HG03280 (cell line): ENCODE measurements at regions not wholly inside any gene's neighbourhood (a gene's known extent, or its start where the extent isn't known, plus 50 kb on each side); places are given as distances from the start of the nearest gene placed in this dataset.
"Not testable (repeated sequence)": the region's sequence is repeated elsewhere in the genome, so short reads cannot be mapped to it uniquely, and the experiment has no call there.

Experiments
- ATAC-seq: cut with Tn5 transposase; IDR thresholded peaks from one replicate; pipeline ENCODE4 v1.9.1; 2021; ENCODE audit warnings: mild to moderate bottlenecking, moderate library complexity; ENCODE audit not compliant: unreplicated experiment

DNA sequence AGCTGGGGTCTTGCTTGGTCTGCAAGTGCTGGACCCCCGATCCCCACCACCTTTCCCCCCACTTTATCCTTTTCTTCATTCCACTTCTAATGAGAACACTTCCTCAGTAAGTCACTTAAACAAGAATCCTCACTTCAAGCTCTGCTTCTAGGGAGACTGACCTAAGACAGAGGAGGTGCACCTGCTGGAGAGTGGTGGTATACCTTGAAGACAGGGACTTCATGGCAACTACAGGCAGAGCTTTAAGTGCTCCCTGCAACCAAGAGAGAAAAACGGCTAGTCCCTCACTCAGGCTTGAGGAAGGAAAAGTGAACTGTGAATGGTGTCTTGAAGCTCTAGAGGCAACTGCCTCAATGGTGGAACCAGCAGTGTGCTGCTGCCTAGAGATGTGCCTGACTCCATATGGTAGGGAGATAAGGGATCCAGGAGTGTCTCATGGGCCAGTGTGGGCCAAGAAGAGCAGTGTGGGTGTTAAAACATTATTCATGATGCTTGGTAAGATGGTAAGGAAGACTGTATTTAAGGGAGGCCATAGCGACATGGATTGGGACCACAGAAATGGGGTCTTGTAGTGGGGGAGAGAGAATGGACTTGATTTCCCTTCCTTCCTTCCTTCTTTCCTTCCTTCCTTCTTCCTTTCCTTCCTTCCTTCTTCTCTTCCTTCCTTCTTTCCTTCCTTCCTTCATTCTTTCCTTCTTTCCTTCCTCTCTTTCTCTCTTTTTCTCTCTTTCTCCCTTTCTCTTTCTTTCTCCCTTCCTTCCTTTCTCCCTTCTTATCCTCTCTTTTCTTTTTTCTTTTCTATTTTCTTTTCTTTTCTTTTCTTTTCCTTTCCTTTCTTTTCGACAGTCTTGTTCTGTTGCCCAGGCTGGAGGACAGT is 96.2 kb upstream of the NAP1L1 start:
- no peak for ATAC-seq

DNA sequence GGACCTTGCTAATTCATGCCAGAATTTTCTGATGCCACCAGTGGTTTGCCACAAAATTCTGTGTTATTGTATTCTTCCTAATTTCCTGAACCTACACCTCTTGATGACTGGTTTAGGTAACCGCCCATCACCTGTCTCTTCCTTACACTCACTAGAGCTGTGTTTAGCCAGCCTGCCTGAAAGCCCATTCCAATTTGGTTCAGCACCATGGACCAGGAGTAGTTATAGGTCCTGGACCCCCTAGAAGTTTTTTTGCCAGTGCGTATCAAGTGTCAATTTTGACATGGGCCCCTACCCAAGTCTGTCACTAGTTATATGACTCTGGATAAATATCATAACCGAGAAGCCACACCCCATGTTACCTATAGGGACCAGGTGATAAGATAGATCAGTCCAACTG is 94.0 kb upstream of the NAP1L1 start:
- ATAC-seq: no peak

DNA sequence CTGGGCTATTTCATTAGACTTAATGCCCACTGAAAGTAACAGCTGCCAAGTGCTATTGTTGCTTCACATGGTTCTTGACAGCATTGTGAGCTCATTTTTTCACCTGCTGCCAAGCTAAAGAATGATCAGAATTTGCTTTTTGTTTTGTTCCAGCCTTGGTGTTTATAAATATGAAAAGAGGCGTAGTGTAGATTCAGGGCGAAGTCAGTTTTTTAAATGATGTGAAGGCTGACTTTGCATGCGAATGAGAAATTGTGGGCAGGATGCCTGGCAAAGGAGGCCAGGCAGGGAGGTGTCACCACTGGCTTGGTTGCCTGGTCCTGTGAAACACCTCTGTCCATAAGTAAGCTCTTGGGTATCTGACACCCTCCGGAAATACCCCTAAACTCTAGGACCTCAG is 93.3 kb upstream of the NAP1L1 start:
- no peak for ATAC-seq

DNA sequence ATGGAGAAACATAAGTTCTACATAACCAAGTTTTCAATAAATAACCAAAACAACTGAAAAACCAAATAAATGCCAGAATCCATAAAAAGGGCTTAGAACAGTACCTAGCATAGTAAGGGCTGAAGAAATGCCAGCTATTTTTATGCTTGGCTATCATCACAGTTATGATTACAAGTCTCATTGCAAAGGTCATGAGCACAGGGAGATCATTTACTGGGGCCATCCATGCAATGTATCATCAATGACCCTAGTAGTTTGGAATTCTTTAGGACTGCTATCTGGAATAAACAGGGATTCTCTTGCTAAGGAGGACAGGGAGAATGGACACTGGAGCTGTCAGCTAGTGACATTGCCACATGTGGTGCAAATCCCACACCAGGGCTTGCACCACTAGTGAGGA is 92.5 kb upstream of the NAP1L1 start:
- no peak for ATAC-seq

DNA sequence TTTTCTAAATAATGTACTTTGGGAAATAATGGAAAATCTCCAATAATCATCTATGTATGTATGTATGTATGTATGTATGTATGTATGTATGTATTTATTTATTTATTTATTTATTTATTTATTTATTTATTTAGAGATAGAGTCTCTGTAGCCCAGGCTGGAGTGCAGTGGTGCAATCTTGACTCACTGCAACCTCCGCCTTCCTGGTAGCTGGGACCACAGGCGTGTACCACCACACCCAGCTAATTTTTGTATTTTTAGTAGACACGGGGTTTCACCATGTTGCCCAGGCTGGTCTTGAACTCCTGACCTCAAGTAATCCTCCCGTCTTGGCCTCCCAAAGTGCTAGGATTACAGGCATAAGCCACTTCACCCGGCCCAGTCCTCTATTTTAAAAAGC is 91.5 kb upstream of the NAP1L1 start:
- ATAC-seq: not testable (repeated sequence)

DNA sequence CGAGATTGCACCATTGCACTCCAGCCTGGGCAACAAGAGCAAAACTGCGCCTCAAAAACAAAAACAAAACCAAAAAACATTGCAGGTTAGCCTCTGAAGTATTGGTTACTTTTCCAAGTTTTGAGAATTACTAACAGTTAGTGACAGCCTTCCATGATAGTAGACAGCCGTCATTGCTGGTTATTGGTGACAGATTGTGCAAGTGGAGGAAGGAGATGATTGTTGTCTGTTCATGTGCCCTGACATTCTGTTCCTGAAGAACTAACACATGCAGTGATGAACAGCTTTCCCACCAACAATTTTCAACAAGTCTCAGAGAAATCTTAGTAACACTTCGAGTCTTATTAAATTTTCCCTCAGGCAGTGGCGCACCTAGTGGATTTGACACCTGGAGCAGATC is 89.3 kb upstream of the NAP1L1 start:
- no peak for ATAC-seq

DNA sequence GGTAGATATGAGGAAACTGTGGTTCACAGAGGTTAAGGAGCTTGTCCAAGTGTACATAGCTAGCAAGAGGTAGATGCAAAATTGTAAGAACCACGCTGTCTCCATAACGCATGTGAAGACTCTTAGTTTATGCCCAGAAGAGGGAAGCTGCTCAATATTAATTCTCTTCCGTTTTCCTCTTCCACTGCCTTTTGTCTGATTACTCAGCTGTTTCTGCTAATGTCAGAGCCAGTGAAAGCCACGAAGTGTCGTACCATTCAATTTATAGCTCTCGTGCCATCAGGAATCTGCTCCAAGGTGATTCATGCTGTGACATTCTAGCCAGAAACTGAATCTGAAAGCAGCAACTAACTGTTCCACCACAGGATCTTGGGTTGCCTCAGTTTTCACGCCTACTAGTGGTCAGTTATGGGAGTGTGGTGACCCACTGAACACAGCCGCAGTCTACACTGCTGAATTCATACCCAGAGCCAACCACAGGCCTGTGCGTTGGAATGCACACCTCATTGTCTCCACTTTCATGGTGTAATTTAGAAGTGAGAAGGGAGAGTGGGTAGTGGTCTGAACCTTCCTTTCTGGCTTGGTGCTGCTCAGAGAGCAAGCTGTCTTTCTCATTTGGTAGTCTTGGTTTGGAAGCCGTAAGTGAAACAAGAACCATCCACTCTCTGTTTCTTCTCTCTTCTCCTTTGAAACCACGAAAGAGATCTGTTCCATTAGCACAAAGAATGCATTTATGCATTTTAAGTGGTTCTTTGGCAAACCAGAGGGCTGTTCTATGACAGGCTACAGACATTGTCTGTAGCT is 74.2 kb upstream of the NAP1L1 start:
- peak; percentile 98 for ATAC-seq

DNA sequence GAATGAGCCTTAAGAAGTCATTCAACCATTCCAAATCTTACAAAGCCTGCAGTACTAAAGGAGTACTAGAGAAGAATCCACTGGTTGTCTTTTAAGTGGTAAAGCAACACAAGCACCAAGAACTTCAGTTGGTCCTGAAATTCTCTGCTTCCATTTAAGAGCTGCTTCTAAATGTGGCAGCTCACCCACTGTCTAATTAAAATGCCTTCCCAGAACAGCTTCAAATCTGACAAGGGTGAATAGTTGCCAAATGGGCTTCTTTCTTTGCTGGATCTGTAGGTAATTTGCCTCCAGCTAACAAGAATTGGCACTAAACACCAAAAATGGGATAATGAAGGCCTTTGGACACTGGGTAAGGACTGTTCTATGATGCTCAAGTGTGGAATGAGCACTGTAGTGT is 72.2 kb upstream of the NAP1L1 start:
- ATAC-seq: no peak

DNA sequence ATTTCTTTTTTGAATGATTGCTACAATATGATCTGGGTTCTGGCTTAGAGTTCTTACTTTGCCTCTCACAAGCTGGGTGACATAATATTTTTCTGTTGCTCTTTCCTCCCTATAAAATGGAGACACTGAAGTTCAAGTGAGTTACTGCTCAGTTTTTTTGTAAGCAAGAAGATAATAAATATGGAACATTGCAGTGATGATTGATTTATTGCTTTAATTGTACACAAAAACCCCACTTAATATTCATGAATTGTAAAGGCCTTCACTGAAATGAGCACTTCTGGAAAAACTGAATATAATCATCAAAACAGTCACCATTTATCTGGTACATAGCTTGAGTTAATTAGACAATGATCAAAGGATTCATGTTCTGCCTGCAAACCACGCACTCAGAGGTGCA is 71.8 kb upstream of the NAP1L1 start:
- no peak for ATAC-seq

DNA sequence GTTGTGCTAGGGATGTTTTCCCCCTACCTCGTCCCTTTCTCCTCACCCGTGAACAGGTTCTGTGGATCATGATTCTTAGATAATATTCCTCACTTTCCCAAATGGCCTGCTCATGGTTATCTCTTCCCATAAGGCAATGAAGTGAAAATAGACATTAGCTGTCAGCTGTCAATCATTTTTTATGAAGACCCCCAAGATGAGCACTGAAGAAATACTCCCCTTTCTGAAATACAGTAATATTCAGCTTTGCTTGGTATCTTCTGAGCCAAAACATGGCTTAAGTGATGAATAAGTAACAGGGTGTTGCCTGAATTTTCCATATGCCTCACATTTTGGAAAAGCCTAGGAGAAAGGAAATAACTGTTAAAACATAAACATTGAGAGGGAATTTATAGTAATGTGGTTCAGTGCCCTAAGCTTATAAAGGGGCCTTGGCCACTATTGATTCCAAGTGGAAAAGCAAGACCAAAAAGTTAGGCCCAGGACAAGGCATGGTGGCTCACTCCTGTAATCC is 70.7 kb upstream of the NAP1L1 start:
- ATAC-seq: no peak

DNA sequence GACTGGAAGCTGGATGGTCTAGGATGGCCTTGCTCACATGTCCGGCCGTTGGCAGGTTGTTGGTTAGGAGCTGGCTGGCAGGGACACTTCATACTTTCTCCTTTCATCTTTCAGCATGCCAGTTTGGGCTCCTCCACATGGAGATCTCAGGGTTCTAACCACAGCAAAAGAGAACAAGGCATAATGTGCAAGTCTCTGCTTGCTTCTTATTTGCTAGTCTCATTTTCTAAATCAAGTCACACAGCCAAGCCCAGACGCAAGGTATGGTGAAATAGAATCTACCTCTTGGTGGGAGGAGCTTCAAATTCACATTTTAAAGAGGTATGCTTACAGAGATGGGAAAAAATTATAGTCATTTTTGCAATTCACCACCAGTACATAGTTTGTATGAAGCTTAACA is 69.1 kb upstream of the NAP1L1 start:
- ATAC-seq: no peak

DNA sequence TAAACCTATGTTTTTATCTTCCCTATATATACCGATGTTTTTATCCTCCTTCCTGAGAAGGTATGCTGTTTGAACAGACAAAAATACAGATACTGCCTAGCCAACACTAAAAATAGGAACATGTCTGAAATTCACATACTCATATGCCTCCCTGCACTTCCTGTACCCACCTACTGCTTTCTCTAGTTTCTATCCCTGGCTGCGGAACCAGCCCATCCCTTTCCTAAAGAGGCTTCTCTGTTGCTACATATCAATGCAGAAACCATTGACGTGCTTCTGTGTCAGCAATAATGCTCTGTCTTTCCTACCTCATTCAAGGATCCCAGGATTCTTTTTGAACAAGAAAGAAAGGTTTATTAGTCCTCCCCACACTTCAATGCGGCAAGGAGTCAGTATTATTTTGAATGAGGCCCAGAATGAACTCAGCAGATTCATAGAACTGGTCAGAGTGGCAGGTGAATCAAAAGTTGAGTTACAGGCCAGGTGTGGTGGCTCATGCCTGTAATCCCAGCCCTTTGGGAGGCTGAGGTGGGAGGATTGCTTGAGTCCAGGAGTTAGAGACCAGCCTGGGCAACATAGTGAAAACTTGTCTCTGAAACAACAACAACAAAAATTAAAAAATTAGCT is 67.8 kb upstream of the NAP1L1 start:
- peak; percentile 75 for ATAC-seq

DNA sequence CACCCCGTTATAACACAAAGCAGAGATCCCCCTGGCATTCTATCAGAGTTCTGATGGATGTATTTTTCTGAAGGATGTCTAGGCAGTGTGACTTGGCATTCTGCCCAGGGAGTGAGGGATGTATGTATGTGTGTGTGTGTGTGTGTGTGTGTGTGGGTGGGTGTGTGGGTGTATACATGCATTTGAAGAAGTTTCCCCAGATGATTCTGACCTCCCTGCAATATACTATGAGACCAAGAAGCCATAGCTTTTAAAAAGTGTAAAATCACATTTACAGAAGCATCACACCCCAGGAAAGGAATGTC is 59.7 kb upstream of the NAP1L1 start:
- ATAC-seq: no peak

DNA sequence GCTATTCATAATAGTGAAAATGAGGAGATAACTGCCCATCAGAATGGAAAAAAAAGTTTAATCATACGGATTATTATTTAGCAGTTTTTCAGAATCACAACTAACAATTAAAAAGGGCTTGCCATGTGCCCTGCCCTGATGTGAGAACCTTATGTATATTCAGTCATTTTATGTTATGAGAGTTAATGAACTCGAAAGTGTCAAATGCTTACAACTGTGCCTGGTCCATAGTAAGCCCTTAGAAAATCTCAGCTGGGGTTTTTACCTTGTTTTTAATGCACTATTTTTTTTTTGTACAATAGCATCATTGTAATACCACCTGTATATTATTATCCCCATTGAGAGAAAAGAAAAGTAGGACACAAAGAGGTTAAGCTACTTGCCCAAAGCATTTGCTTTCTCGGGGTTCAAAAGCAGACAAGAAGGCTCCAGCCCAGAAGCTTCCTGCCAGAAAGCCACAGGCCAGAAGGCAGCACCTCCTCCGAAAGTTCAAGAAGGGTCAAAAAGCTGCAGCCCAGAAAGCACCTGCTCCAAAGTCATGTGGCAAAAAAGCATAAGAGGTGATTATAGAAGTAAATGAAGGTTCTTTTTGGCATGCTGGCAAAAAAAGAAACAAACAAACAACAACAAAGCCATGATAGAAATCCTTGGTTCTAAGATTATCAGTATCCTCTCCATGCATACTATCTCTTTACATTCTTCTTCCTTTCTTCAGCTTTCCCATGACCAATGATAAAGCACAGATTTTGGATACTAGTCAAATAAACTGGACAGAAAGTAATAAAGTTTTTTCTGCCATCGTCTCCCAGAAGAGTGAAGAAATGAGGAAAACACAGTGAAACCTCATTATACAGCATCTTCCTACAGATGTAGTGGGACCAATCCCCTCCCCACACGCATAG is 59.1 kb upstream of the NAP1L1 start:
- ATAC-seq: peak; percentile 98

DNA sequence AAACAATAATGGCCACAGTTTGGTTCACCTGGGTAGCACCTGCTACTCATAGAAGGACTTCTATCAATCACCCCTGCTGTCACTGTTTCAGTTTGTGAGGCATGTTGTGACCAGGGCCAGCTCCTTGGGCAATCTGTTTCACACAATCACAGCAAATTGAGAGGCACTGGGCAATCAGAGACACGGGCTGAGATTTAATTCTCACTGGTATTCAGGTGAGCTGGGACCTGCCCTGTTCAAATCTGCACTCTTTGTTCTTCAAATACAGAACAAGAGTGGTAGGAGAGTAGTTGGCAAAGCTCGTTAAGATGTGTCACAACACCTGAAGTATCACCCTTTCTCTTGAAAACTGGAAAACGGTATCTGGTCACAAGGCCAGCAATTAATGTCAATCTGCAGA is 57.8 kb upstream of the NAP1L1 start:
- ATAC-seq: no peak

DNA sequence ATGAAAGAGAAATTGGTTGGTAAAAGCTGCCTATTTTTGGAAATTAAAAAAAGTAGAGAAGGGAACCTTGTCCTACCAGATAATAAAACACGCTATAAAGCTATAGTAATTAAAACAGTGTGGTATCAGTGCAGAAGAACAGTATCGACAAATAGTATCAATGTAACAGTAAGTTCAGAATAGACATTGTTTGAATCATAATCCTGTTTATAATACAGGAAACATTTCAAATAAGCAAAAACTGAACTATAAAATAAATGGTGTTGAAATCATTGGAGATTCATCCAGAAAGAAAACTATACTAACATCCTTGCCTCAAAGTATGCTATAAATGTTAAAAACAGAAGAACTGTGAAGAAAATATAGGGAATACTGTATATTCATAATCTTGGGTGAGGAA is 54.2 kb upstream of the NAP1L1 start:
- no peak for ATAC-seq

DNA sequence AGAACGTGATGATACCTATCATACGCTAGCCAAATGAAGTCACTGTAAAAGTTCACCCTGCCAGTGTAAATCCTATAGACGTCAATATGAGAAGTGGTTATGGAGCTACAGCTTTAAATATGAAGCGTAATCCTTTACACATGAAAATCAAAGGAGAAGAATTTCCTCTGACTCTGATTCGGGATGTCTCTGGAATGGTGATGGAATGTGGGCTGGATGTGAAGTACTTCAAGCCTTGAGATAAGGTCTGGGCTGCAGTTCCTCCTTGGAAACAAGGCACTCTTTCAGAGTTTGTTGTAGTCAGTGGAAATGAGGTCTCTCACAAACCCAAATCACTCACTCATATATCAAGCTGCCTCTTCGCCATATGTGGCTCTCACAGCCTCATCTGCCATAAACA is 53.1 kb upstream of the NAP1L1 start:
- ATAC-seq: no peak

DNA sequence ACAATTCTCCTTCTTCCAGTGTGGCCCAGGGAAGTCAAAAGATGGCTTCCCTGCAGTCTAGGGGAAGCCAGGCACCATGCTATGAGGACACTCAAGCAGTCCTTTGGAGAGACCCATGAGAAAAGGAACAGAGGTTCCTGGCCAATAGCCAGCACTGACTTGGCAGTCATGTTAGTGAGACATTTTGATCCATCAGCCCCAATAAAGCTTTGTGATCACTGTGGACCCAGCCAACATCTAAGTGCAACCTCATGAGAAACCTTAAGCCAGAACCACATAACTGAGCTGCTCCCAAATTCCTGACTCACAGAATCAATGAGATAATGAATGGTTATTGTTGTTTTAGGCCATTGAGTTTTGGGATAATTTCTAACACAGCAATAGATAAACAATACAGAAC is 51.0 kb upstream of the NAP1L1 start:
- no peak for ATAC-seq
